ENCODE measurements at regions not wholly inside any gene's neighbourhood (a gene's known extent, or its start where the extent isn't known, plus 50 kb on each side); places are given as distances from the start of the nearest gene placed in this dataset.

GRCh38 chr12:31203261-31203660 lies 122.7 kb downstream of the SINHCAF start:
- ChIA-PET POLR2A (no interaction called here), CTCF (no interaction called here)
- no peak for DNase-seq (ENCODE audit: extremely low spot score)
- no peak for TF ChIP-seq CTCF (IDR thresholded peaks at IDR 0.05; ENCODE audit: control extremely low read depth, extremely low read depth, low read depth, missing control alignments)

GRCh38 chr12:31205054-31205453 lies 120.9 kb downstream of the SINHCAF start:
- peak; percentile 34 for DNase-seq (ENCODE audit: extremely low spot score)
- TF ChIP-seq CTCF (IDR thresholded peaks at IDR 0.05; ENCODE audit: control extremely low read depth, extremely low read depth, low read depth, missing control alignments) = no peak
- ChIA-PET POLR2A (no interaction called here), CTCF (interaction anchor here (1.6 kb wide), 1 partner anchor 9 kb away, joined by 4 read pairs; no protein-coding TSS in a partner anchor)

- CTCF ChIA-PET = interaction anchor here (1.6 kb wide), 1 partner anchor 8 kb away, joined by 4 read pairs; no protein-coding TSS in a partner anchor
- POLR2A ChIA-PET = no interaction called here
- TF ChIP-seq CTCF (IDR thresholded peaks at IDR 0.05; ENCODE audit: control extremely low read depth, extremely low read depth, low read depth, missing control alignments) = no peak
- DNase-seq (ENCODE audit: extremely low spot score) = no peak
These were observed 119.8 kb downstream of the SINHCAF start for GRCh38 chr12:31206038-31206670.

GRCh38 chr12:31207799-31208465 lies 118.0 kb downstream of the SINHCAF start:
- TF ChIP-seq CTCF (IDR thresholded peaks at IDR 0.05; ENCODE audit: control extremely low read depth, extremely low read depth, low read depth, missing control alignments) = no peak
- CTCF ChIA-PET = no interaction called here
- DNase-seq (ENCODE audit: extremely low spot score) = no peak
- POLR2A ChIA-PET = no interaction called here

- ChIA-PET CTCF (interaction anchor here (1.5 kb wide), 1 partner anchor 362 kb away, joined by 6 read pairs; no protein-coding TSS in a partner anchor), POLR2A (no interaction called here)
- TF ChIP-seq CTCF (IDR thresholded peaks at IDR 0.05; ENCODE audit: control extremely low read depth, extremely low read depth, low read depth, missing control alignments) = no peak
- no peak for DNase-seq (ENCODE audit: extremely low spot score)
These were observed 115.8 kb downstream of the SINHCAF start for GRCh38 chr12:31210104-31210503.

GRCh38 chr12:31210541-31210940 lies 115.4 kb downstream of the SINHCAF start:
- ChIA-PET POLR2A (no interaction called here), CTCF (interaction anchor here (1.0 to 1.5 kb wide), 3 partner anchors 13 to 363 kb away, joined by 3 to 6 read pairs (median 5); no protein-coding TSS in a partner anchor)
- no peak for DNase-seq (ENCODE audit: extremely low spot score)
- no peak for TF ChIP-seq CTCF (IDR thresholded peaks at IDR 0.05; ENCODE audit: control extremely low read depth, extremely low read depth, low read depth, missing control alignments)

All from GM10248 (cell line).